ENCODE measurements at regions not wholly inside any gene's neighbourhood (a gene's known extent, or its start where the extent isn't known, plus 50 kb on each side); places are given as distances from the start of the nearest gene placed in this dataset.
"Not testable (repeated sequence)": the region's sequence is repeated elsewhere in the genome, so short reads cannot be mapped to it uniquely, and the experiment has no call there.

- H3K27me3 ChIP-seq (ENCODE audit: insufficient read depth, low read length); H3K27ac ChIP-seq (ENCODE audit: low read depth, low read length); H3K36me3 ChIP-seq (ENCODE audit: insufficient read depth, low read length); H3K4me3 ChIP-seq (ENCODE audit: low read length); H3K9me3 ChIP-seq (ENCODE audit: insufficient read depth, low read depth, low read length); H3K9ac ChIP-seq (ENCODE audit: low read depth, low read length); H3K4me1 ChIP-seq (ENCODE audit: insufficient read depth, low read length): not testable (repeated sequence)
- 93% methylated on average over 4 of the region's 6 CpGs for WGBS
These were observed 784.2 kb upstream of the AGA start for GRCh38 chr4:178226421-178226820.

DNA sequence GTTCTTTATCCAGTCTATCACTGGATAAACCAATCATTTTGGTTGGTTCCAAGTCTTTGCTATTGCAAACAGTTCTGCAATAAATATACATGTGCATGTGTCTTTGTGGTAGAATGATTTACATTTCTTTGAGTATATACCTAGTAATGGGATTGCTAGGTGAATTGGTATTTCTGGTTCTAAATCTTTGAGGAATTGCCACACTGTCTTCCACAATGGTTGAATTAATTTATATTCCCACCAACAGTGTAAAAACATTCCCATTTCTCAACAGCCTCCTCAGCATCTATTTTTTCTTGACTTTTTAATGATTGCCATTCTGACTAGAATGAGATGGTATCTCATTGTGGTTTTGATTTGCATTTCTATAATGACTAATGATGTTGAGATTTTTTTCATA lies 791.7 kb upstream of the AGA start:
- Histone ChIP-seq H3K36me3 (ENCODE audit: insufficient read depth, low read length) (no peaks in the 10 kb centered on the region), H3K9me3 (ENCODE audit: insufficient read depth, low read depth, low read length) (peaks cover 8% of the 10 kb centered on the region), H3K9ac (ENCODE audit: low read depth, low read length) (no peak overlapping the region), H3K27me3 (ENCODE audit: insufficient read depth, low read length) (no peaks in the 10 kb centered on the region), H3K27ac (ENCODE audit: low read depth, low read length) (no peak overlapping the region), H3K4me1 (ENCODE audit: insufficient read depth, low read length) (no peaks in the 10 kb centered on the region), H3K4me3 (ENCODE audit: low read length) (no peak overlapping the region)

- H3K27me3 ChIP-seq (ENCODE audit: insufficient read depth, low read length): no peaks in the 10 kb centered on the region
- no peak overlapping the region for H3K27ac ChIP-seq (ENCODE audit: low read depth, low read length)
- no peak overlapping the region for H3K4me3 ChIP-seq (ENCODE audit: low read length)
- over 99% methylated on average over 8 of the region's 9 CpGs for WGBS
- H3K9me3 ChIP-seq (ENCODE audit: insufficient read depth, low read depth, low read length): peaks cover 18% of the 10 kb centered on the region
- no peak overlapping the region for H3K9ac ChIP-seq (ENCODE audit: low read depth, low read length)
- H3K4me1 ChIP-seq (ENCODE audit: insufficient read depth, low read length): no peaks in the 10 kb centered on the region
- H3K36me3 ChIP-seq (ENCODE audit: insufficient read depth, low read length): no peaks in the 10 kb centered on the region
These were observed 798.7 kb upstream of the AGA start for GRCh38 chr4:178240891-178241290.

DNA sequence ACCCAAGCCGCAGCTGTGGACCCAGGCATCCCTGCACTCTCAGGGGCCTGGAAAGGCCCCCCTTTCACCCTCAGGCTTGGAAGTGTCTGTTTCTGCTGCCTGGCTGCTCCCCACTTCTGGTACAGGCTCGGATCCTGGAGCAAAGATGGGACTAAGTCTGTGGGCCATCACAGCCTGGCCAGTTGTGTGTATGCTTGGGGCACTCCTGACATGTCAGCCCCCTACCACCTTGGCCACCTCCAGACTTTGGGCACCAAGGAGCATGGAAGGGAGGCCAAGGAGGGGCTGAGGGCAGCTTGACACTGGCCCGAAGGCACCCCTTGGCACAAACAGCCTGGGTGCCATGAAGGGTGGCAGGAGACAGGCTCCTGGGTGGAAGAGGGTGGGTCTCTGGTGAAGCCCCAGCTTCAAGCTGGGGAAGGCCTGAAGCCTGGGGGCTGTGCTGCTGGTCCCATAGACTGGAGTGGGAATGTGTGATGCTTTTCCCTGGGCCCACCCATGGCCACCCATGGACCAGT lies 799.4 kb upstream of the AGA start:
- H3K4me3 ChIP-seq (ENCODE audit: low read length): no peak overlapping the region
- H3K9ac ChIP-seq (ENCODE audit: low read depth, low read length): no peak overlapping the region
- no peaks in the 10 kb centered on the region for H3K36me3 ChIP-seq (ENCODE audit: insufficient read depth, low read length)
- peaks cover 18% of the 10 kb centered on the region for H3K9me3 ChIP-seq (ENCODE audit: insufficient read depth, low read depth, low read length)
- no peak overlapping the region for H3K27ac ChIP-seq (ENCODE audit: low read depth, low read length)
- no peaks in the 10 kb centered on the region for H3K4me1 ChIP-seq (ENCODE audit: insufficient read depth, low read length)
- 98% methylated on average over 3 of the region's 3 CpGs for WGBS
- no peaks in the 10 kb centered on the region for H3K27me3 ChIP-seq (ENCODE audit: insufficient read depth, low read length)

DNA sequence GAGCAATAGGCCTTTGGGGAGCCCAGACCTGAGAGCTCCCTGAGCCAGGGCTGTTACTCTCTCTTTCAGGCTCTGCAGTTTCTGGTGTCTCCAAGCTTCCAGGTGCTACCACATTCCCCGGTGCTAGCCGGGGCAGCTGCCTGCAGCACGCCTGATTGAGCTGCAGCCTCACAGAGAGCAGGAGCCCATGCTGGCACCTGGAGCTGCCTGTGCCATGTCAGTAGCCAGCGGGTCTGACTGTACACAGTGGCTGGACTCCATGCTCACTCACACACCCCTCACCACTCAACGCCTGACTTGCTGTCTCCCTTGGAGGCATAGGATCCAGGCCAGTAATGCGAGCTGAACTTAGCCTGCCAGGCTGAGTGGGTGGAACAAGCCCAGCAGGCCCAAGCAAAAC lies 800.4 kb upstream of the AGA start:
- Histone ChIP-seq H3K9me3 (ENCODE audit: insufficient read depth, low read depth, low read length) (peaks cover 18% of the 10 kb centered on the region), H3K36me3 (ENCODE audit: insufficient read depth, low read length) (no peaks in the 10 kb centered on the region), H3K27ac (ENCODE audit: low read depth, low read length) (no peak overlapping the region), H3K9ac (ENCODE audit: low read depth, low read length) (no peak overlapping the region), H3K27me3 (ENCODE audit: insufficient read depth, low read length) (no peaks in the 10 kb centered on the region), H3K4me1 (ENCODE audit: insufficient read depth, low read length) (no peaks in the 10 kb centered on the region), H3K4me3 (ENCODE audit: low read length) (no peak overlapping the region)
- WGBS: 94% methylated on average over 6 of the region's 6 CpGs

- Histone ChIP-seq H3K36me3 (ENCODE audit: insufficient read depth, low read length) (no peaks in the 10 kb centered on the region), H3K27me3 (ENCODE audit: insufficient read depth, low read length) (no peaks in the 10 kb centered on the region), H3K9me3 (ENCODE audit: insufficient read depth, low read depth, low read length) (peaks cover 18% of the 10 kb centered on the region), H3K27ac (ENCODE audit: low read depth, low read length) (no peak overlapping the region), H3K9ac (ENCODE audit: low read depth, low read length) (no peak overlapping the region), H3K4me1 (ENCODE audit: insufficient read depth, low read length) (no peaks in the 10 kb centered on the region), H3K4me3 (ENCODE audit: low read length) (no peak overlapping the region)
- WGBS: no CpG with 5 or more reads among the region's 1 CpG
These were observed 802.5 kb upstream of the AGA start for GRCh38 chr4:178244785-178245184.

- Histone ChIP-seq H3K9ac (ENCODE audit: low read depth, low read length) (no peak overlapping the region), H3K27ac (ENCODE audit: low read depth, low read length) (no peak overlapping the region), H3K4me1 (ENCODE audit: insufficient read depth, low read length) (no peaks in the 10 kb centered on the region), H3K4me3 (ENCODE audit: low read length) (no peak overlapping the region), H3K36me3 (ENCODE audit: insufficient read depth, low read length) (no peaks in the 10 kb centered on the region), H3K9me3 (ENCODE audit: insufficient read depth, low read depth, low read length) (peaks cover 11% of the 10 kb centered on the region; the same call in 1 of the 2 replicates), H3K27me3 (ENCODE audit: insufficient read depth, low read length) (no peaks in the 10 kb centered on the region)
- no CpG with 5 or more reads among the region's 1 CpG for WGBS
These were observed 812.9 kb upstream of the AGA start for GRCh38 chr4:178255172-178255571.

- Histone ChIP-seq H3K9me3 (ENCODE audit: insufficient read depth, low read depth, low read length) (peaks cover 7% of the 10 kb centered on the region; the same call in 1 of the 2 replicates), H3K4me1 (ENCODE audit: insufficient read depth, low read length) (no peaks in the 10 kb centered on the region), H3K9ac (ENCODE audit: low read depth, low read length) (no peak overlapping the region), H3K4me3 (ENCODE audit: low read length) (no peak overlapping the region), H3K36me3 (ENCODE audit: insufficient read depth, low read length) (no peaks in the 10 kb centered on the region), H3K27me3 (ENCODE audit: insufficient read depth, low read length) (no peaks in the 10 kb centered on the region), H3K27ac (ENCODE audit: low read depth, low read length) (no peak overlapping the region)
- WGBS: 83% methylated on average over 1 of the region's 2 CpGs
These were observed 816.4 kb upstream of the AGA start for GRCh38 chr4:178258603-178259002.

- Histone ChIP-seq H3K4me3 (ENCODE audit: low read length) (no peak overlapping the region), H3K27ac (ENCODE audit: low read depth, low read length) (no peak overlapping the region), H3K9ac (ENCODE audit: low read depth, low read length) (no peak overlapping the region), H3K36me3 (ENCODE audit: insufficient read depth, low read length) (no peaks in the 10 kb centered on the region), H3K9me3 (ENCODE audit: insufficient read depth, low read depth, low read length) (no peaks in the 10 kb centered on the region), H3K4me1 (ENCODE audit: insufficient read depth, low read length) (no peaks in the 10 kb centered on the region; the same call in 1 of the 2 replicates), H3K27me3 (ENCODE audit: insufficient read depth, low read length) (no peaks in the 10 kb centered on the region)
- WGBS: 94% methylated on average over 2 of the region's 2 CpGs
These were observed 817.3 kb upstream of the AGA start for GRCh38 chr4:178259566-178259965.

DNA sequence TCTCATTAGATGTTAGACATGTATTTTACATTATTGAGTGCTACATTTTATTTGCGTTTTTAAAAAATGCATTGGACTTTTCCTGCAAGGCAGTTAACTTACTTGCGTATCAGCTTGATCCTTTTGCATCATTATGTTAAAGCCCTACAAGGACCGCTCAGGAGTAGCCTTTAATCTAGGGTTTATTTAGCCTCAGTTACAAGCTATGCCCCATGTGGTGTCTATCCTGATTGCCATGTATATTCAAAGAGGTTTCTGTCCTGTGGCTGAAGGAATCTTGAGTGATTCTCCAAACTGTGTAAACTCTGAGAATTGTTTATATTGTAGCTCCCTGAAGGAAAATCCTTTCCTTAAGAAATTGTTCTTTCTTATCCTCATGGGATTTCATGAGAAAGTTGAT lies 821.8 kb upstream of the AGA start:
- no peaks in the 10 kb centered on the region; the same call in 1 of the 2 replicates for H3K4me1 ChIP-seq (ENCODE audit: insufficient read depth, low read length)
- WGBS: 82% methylated on average over 3 of the region's 3 CpGs

DNA sequence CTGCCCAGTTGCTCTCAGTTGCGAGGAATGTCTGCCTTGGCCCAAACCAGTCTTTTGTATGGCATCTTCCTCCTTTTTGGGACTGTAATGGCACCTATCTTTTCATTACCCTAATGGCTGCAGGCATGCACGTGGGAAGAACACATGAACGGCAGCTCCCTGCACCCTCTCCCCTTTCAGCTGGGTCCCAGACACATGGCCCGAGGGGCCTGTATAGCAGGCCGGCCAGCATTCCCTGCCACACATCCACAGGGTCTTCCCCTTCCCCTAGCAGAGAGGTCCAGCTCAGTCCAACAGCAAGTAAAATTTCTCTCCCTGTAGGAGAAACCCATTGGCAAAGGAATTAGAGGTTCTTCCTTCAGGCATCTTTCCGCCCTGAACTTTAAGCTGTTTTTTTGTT lies 829.1 kb upstream of the AGA start:
- Histone ChIP-seq H3K9ac (ENCODE audit: low read depth, low read length) (no peak overlapping the region), H3K4me3 (ENCODE audit: low read length) (no peak overlapping the region)
- WGBS: 89% methylated on average over 5 of the region's 6 CpGs

More for the DNA sequence above, 821.8 kb upstream of the AGA start:
- Histone ChIP-seq H3K9me3 (ENCODE audit: insufficient read depth, low read depth, low read length) (no peaks in the 10 kb centered on the region), H3K27me3 (ENCODE audit: insufficient read depth, low read length) (no peaks in the 10 kb centered on the region), H3K4me3 (ENCODE audit: low read length) (no peak overlapping the region), H3K36me3 (ENCODE audit: insufficient read depth, low read length) (no peaks in the 10 kb centered on the region), H3K9ac (ENCODE audit: low read depth, low read length) (no peak overlapping the region), H3K27ac (ENCODE audit: low read depth, low read length) (no peak overlapping the region)

GRCh38 chr4:178273168-178273567 lies 830.9 kb upstream of the AGA start:
- Histone ChIP-seq H3K27ac (ENCODE audit: low read depth, low read length) (no peak overlapping the region), H3K9me3 (ENCODE audit: insufficient read depth, low read depth, low read length) (no peaks in the 10 kb centered on the region), H3K9ac (ENCODE audit: low read depth, low read length) (no peak overlapping the region), H3K4me1 (ENCODE audit: insufficient read depth, low read length) (no peaks in the 10 kb centered on the region), H3K27me3 (ENCODE audit: insufficient read depth, low read length) (no peaks in the 10 kb centered on the region), H3K36me3 (ENCODE audit: insufficient read depth, low read length) (no peaks in the 10 kb centered on the region), H3K4me3 (ENCODE audit: low read length) (no peak overlapping the region)
- WGBS: 92% methylated on average over 2 of the region's 2 CpGs

More for the DNA sequence above, 829.1 kb upstream of the AGA start:
- H3K4me1 ChIP-seq (ENCODE audit: insufficient read depth, low read length): no peaks in the 10 kb centered on the region
- no peaks in the 10 kb centered on the region for H3K27me3 ChIP-seq (ENCODE audit: insufficient read depth, low read length)
- H3K27ac ChIP-seq (ENCODE audit: low read depth, low read length): no peak overlapping the region
- no peaks in the 10 kb centered on the region for H3K9me3 ChIP-seq (ENCODE audit: insufficient read depth, low read depth, low read length)
- H3K36me3 ChIP-seq (ENCODE audit: insufficient read depth, low read length): no peaks in the 10 kb centered on the region

Measured in HUES64 (cell line).